ENCODE measurements at regions not wholly inside any gene's neighbourhood (a gene's known extent, or its start where the extent isn't known, plus 50 kb on each side); places are given as distances from the start of the nearest gene placed in this dataset.

DNA sequence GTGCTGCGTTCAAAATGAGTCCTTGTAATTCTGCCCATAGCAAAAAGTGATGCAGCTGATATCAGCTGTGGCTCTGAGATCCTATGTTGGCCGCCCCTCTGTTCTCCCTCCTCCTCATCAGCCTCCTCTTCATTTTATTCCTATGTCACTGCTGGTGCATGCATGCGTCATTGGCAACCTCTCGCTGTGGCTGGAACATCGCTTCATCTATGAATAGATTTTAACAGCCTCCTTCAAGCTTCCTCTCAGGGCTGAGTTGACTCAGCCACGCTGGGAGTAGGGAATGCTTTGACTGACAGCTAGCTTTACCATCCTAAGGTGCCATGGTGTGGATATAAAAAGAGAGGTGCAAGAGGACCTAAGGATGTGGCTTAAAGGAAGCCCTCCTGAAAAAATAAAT, 303.5 kb downstream of the PLK2 start:
- TF ChIP-seq POLR2A (IDR thresholded peaks at IDR 0.05; ENCODE audit: low read length) (no peak), GATA1 (IDR thresholded peaks at IDR 0.05; ENCODE audit: low read depth, low read length) (no peak)
